ENCODE measurements at regions not wholly inside any gene's neighbourhood (a gene's known extent, or its start where the extent isn't known, plus 50 kb on each side); places are given as distances from the start of the nearest gene placed in this dataset.

DNA sequence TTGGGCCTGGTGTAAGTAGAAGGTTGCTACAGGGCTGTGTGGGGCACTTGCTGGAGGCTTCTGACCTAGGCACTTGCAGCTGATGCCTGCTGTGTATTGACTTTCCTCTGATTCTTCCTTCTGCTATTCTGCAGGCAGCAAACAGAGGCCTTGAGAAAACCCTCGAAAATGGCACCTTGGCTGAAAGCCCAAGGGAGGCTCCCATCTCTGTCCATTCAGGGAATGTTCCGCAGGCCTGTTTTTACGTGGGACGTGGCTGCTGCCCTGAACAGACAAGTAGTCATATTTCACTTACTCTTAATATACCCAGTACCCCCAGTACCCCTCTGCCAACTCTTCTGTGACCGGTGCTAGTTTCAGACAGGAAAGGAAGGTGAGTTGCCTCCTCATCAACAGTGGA is 664.7 kb downstream of the INHBA start:
- TF ChIP-seq EZH2phosphoT487 (IDR thresholded peaks at IDR 0.05; ENCODE audit: borderline replicate concordance) (no peak), CTCF (conservative IDR thresholded peaks at IDR 0.05; ENCODE audit: low read length) (no peak)
- Histone ChIP-seq H3K4me1 (ENCODE audit: insufficient read depth, low read length, poor library complexity, severe bottlenecking) (peaks cover 23% of the 10 kb centered on the region), H3K36me3 (ENCODE audit: insufficient read depth, low read length) (no peaks in the 10 kb centered on the region), H4K20me1 (ENCODE audit: insufficient read depth, low read length, poor library complexity, severe bottlenecking) (no peaks in the 10 kb centered on the region), H3K4me3 (ENCODE audit: low read length, poor library complexity, severe bottlenecking) (no peak overlapping the region), H2AFZ (ENCODE audit: low read length) (no peak overlapping the region), H3K9me3 (ENCODE audit: insufficient read depth, low read depth, low read length) (no peaks in the 10 kb centered on the region), H3K79me2 (ENCODE audit: insufficient read depth, low read length) (no peaks in the 10 kb centered on the region), H3K27me3 (ENCODE audit: insufficient read depth, low read length, poor library complexity, severe bottlenecking) (no peaks in the 10 kb centered on the region), H3K9me2 (replicated peaks; ENCODE audit: low read depth, low read length) (no peaks in the 10 kb centered on the region), H3F3A (ENCODE audit: low read depth) (no peaks in the 10 kb centered on the region), H3K9ac (ENCODE audit: low read depth, low read length, poor library complexity, severe bottlenecking) (no peak overlapping the region), H3K4me2 (ENCODE audit: low read depth, low read length, poor library complexity, severe bottlenecking) (no peak overlapping the region)

DNA sequence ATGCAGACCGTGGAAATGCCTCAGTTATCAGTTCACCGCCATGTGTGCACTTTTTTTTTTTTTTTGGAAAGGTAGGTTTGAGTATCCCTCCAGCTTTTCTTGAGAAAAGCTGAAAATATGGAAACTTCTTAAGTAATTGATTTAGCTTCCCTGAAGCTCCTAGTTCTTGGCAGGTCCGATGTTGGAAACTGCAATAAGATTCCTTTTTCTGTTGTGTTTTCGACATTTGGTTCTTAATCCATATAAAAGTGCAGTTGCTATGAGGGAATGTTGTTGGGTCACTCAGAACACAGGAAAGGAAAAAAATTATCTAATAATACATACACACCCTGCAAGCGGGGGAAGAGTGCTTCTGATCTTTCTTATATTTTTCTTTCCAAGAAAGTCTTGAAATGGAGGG is 665.2 kb downstream of the INHBA start:
- H3K4me2 ChIP-seq (ENCODE audit: low read depth, low read length, poor library complexity, severe bottlenecking), result no peak overlapping the region

GRCh38 chr7:41035794-41036193 is 667.1 kb downstream of the INHBA start:
- no peak for TF ChIP-seq EZH2phosphoT487 (IDR thresholded peaks at IDR 0.05; ENCODE audit: borderline replicate concordance)
- peak overlapping the region; percentile 60; the same call in 1 of the 2 replicates for H2AFZ ChIP-seq (ENCODE audit: low read length)
- no peaks in the 10 kb centered on the region for H3K9me3 ChIP-seq (ENCODE audit: insufficient read depth, low read depth, low read length)

More for the DNA sequence above, 665.2 kb downstream of the INHBA start:
- H3K36me3 ChIP-seq (ENCODE audit: insufficient read depth, low read length), result no peaks in the 10 kb centered on the region
- no peaks in the 10 kb centered on the region for H3K27me3 ChIP-seq (ENCODE audit: insufficient read depth, low read length, poor library complexity, severe bottlenecking)
- H3K79me2 ChIP-seq (ENCODE audit: insufficient read depth, low read length), result no peaks in the 10 kb centered on the region
- no peak overlapping the region for H2AFZ ChIP-seq (ENCODE audit: low read length)
- H3K9me2 ChIP-seq (replicated peaks; ENCODE audit: low read depth, low read length), result no peaks in the 10 kb centered on the region
- H4K20me1 ChIP-seq (ENCODE audit: insufficient read depth, low read length, poor library complexity, severe bottlenecking), result no peaks in the 10 kb centered on the region
- H3K4me1 ChIP-seq (ENCODE audit: insufficient read depth, low read length, poor library complexity, severe bottlenecking), result peaks cover 23% of the 10 kb centered on the region
- TF ChIP-seq EZH2phosphoT487 (IDR thresholded peaks at IDR 0.05; ENCODE audit: borderline replicate concordance) (no peak), CTCF (conservative IDR thresholded peaks at IDR 0.05; ENCODE audit: low read length) (no peak)
- H3K4me3 ChIP-seq (ENCODE audit: low read length, poor library complexity, severe bottlenecking), result no peak overlapping the region
- H3F3A ChIP-seq (ENCODE audit: low read depth), result no peaks in the 10 kb centered on the region
- H3K9ac ChIP-seq (ENCODE audit: low read depth, low read length, poor library complexity, severe bottlenecking), result no peak overlapping the region
- H3K9me3 ChIP-seq (ENCODE audit: insufficient read depth, low read depth, low read length), result no peaks in the 10 kb centered on the region

DNA sequence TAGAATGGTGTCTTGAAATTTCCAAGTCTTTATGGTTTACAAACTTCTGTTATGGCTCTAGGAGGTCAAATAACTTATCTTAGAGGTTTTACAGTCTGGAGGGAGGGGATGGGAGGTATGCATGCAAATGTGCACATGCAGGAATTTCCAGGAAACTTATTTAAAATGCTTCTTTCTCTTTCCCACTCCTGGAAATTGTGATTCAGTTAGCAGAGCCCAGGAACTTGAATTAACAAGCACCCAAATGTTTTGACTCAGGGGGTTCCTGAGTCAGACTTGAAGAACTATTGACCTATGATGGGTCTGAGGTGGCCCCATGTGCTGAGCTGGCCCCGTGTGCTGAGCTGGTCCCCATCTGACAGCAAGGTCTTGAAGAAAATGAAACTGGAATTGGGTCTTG is 669.4 kb downstream of the INHBA start:
- H2AFZ ChIP-seq (ENCODE audit: low read length), result no peak overlapping the region

More at GRCh38 chr7:41035794-41036193, 667.1 kb downstream of the INHBA start:
- H3K79me2 ChIP-seq (ENCODE audit: insufficient read depth, low read length), result no peaks in the 10 kb centered on the region
- no peak overlapping the region for H3K9ac ChIP-seq (ENCODE audit: low read depth, low read length, poor library complexity, severe bottlenecking)
- peak overlapping the region; percentile 60 for H3K4me2 ChIP-seq (ENCODE audit: low read depth, low read length, poor library complexity, severe bottlenecking)
- peak overlapping the region; percentile 51 for H3K4me3 ChIP-seq (ENCODE audit: low read length, poor library complexity, severe bottlenecking)
- H4K20me1 ChIP-seq (ENCODE audit: insufficient read depth, low read length, poor library complexity, severe bottlenecking), result no peaks in the 10 kb centered on the region
- H3K4me1 ChIP-seq (ENCODE audit: insufficient read depth, low read length, poor library complexity, severe bottlenecking), result peaks cover 23% of the 10 kb centered on the region
- no peaks in the 10 kb centered on the region for H3K9me2 ChIP-seq (replicated peaks; ENCODE audit: low read depth, low read length)
- H3K36me3 ChIP-seq (ENCODE audit: insufficient read depth, low read length), result no peaks in the 10 kb centered on the region
- no peaks in the 10 kb centered on the region for H3F3A ChIP-seq (ENCODE audit: low read depth)
- no peaks in the 10 kb centered on the region for H3K27me3 ChIP-seq (ENCODE audit: insufficient read depth, low read length, poor library complexity, severe bottlenecking)

More for the DNA sequence above, 669.4 kb downstream of the INHBA start:
- no peak overlapping the region for H3K4me2 ChIP-seq (ENCODE audit: low read depth, low read length, poor library complexity, severe bottlenecking)
- H3K27me3 ChIP-seq (ENCODE audit: insufficient read depth, low read length, poor library complexity, severe bottlenecking), result no peaks in the 10 kb centered on the region
- peaks cover 23% of the 10 kb centered on the region for H3K4me1 ChIP-seq (ENCODE audit: insufficient read depth, low read length, poor library complexity, severe bottlenecking)
- H3K9me3 ChIP-seq (ENCODE audit: insufficient read depth, low read depth, low read length), result no peaks in the 10 kb centered on the region
- no peaks in the 10 kb centered on the region for H4K20me1 ChIP-seq (ENCODE audit: insufficient read depth, low read length, poor library complexity, severe bottlenecking)
- H3F3A ChIP-seq (ENCODE audit: low read depth), result no peaks in the 10 kb centered on the region
- no peak for TF ChIP-seq EZH2phosphoT487 (IDR thresholded peaks at IDR 0.05; ENCODE audit: borderline replicate concordance)
- no peak overlapping the region for H3K9ac ChIP-seq (ENCODE audit: low read depth, low read length, poor library complexity, severe bottlenecking)
- no peaks in the 10 kb centered on the region for H3K9me2 ChIP-seq (replicated peaks; ENCODE audit: low read depth, low read length)
- H3K4me3 ChIP-seq (ENCODE audit: low read length, poor library complexity, severe bottlenecking), result no peak overlapping the region
- no peaks in the 10 kb centered on the region for H3K36me3 ChIP-seq (ENCODE audit: insufficient read depth, low read length)
- H3K79me2 ChIP-seq (ENCODE audit: insufficient read depth, low read length), result no peaks in the 10 kb centered on the region
